ENCODE measurements at regions not wholly inside any gene's neighbourhood (a gene's known extent, or its start where the extent isn't known, plus 50 kb on each side); places are given as distances from the start of the nearest gene placed in this dataset.
"Not testable (repeated sequence)": the region's sequence is repeated elsewhere in the genome, so short reads cannot be mapped to it uniquely, and the experiment has no call there.

DNA sequence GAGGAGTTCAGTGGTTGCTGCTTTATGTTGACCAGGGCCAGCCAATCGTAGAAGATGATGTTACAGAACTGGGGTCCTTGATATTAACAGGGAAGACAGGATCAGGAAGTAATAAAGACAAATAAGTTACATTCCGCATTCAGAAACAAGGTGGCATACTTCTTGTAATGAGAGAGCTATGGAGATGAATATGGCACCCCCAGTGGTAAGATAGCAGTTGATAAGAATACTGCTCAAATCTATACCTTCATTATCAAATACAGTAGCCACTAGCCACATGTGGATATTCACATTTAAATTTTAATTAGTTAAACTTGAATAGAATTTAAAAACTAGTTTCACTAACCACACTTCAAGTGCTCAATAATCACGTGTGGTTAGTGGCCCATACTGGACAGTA, 290.4 kb upstream of the RBMS1 start:
- no peak for DNase-seq (ENCODE audit: low spot score)
- ATAC-seq, result no peak

DNA sequence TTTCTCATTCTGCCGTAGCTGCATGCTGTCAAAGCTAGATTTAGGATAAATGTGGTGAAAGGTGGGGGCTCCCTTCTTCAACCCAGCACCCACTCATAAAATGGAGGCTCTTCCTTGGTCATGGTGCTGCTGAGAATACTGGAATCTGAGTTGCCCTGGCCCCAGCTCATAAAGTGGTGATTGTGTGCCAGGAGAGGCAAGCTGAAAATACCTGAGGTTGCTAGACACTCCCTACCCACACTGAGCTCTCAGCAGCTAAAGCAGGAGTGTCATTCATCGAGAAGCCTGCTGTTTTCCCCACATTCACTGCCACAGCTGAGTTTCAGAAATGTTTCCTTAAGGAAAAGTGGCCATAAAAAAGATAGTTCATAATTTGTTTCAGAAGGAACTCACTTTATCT, 297.1 kb upstream of the RBMS1 start:
- no peak for ATAC-seq
- DNase-seq (ENCODE audit: low spot score), result no peak

DNA sequence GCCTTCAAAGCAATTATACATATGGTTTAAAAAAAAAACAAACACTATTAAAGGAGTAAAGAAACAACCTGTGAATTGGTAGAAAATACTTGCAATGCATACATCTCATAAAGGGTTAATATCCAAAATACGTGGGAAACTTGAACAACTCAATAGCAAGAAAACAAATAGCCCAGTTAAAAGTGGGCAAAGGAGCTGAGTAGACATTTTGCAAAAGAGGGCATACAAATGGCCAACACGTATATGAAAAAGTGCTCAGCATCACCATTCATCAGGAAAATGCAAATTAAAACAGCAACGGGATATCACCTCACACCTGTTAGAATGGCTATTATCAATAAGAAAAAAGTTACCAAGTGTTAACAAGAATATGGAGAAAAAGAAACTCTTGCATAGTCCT, 298.3 kb upstream of the RBMS1 start:
- ATAC-seq, result no peak

DNA sequence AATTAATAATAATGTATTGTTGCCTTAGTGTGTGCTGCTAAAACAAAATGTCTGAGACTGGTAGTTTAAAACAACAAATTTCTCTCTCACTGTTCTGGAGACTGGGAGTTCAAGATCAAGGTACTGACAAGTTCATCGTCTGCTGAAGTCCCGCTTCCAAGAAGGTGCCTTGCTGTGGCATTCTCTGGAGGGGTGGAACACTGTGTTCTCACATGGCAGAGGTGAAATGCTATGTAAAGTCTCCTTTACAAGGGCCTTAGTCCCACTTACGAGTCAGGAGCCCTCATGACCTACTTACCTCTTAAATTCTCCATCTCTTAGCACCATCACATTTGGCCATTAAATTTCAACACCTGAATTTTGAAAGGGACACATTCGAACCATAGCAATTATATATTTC, 299.2 kb upstream of the RBMS1 start:
- ATAC-seq, result no peak
- no peak for DNase-seq (ENCODE audit: low spot score)

More for the DNA sequence above, 298.3 kb upstream of the RBMS1 start:
- DNase-seq (ENCODE audit: low spot score), result no peak

- DNase-seq (ENCODE audit: low spot score), result no peak
- ATAC-seq, result no peak
Observed at GRCh38 chr2:160794926-160795325, 301.3 kb upstream of the RBMS1 start.

GRCh38 chr2:160803881-160804280, 310.3 kb upstream of the RBMS1 start:
- DNase-seq (ENCODE audit: low spot score), result no peak
- no peak for ATAC-seq

DNA sequence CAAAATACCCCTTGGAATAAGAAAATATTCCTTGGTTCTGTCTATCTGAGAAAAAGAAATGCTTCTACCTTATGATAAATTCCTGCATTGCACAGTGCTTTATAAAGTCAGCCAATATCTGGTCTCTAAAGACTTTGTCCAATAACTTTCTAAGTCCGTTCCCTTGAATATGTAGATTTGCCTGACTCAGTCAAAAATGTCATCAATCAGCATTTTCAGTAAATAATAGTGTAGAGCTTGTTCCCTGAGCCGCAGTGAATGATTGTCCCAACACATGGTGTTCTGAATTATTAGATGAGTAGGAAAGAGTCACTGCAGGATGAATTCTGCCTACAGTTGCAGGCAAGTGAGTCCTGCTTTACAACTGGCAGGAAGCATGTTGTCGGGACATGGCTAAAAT, 316.8 kb upstream of the RBMS1 start:
- DNase-seq (ENCODE audit: low spot score), result no peak
- ATAC-seq, result no peak

DNA sequence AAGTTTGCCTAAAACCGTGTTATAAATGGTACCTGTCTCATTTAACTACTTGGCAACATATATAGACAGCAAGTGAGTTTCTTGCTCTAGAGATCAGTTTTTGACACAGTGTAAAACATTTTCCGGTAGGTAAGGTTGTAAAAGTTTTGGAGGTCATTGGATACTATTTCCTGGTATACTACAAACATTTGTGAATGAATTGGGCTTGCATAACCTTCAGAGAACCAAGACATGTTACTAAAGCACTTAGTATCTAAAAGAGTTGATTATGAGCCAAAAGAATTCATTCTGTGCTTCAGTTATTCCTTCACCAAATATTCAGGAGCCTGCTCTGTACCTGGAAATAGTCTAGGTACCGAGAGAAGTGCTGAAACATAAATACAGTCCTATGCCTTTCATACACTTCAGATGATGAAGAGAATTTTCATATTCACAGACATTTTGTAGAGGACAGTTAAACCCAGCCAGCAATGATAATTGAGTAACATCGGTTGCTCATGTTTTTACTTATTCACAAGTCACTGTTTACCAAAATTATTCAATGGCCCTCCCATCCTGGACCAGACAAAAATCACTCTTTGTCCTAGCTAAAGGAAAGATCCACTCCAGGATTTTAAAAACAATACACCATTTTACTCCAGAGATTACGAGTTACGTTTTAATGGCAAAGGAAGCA, 319.4 kb upstream of the RBMS1 start:
- DNase-seq (ENCODE audit: low spot score), result no peak
- no peak for ATAC-seq

DNA sequence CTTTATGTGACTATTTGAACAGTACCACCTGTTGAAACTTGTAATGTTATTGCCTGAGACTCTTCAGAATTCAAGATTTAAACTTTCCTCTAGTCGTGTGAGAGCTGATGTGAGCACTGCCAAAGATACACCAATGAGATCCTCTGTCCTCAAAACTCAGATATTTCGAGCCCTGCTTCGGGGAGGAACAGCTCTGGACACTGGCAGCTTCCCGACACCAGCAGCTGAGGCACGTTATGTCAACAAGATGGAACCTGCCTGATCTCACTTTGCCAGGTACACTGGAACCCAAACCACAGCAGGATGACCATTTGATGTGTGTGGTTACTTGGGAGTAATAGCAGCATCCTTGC, 319.9 kb upstream of the RBMS1 start:
- no peak for ATAC-seq
- no peak for DNase-seq (ENCODE audit: low spot score)

DNA sequence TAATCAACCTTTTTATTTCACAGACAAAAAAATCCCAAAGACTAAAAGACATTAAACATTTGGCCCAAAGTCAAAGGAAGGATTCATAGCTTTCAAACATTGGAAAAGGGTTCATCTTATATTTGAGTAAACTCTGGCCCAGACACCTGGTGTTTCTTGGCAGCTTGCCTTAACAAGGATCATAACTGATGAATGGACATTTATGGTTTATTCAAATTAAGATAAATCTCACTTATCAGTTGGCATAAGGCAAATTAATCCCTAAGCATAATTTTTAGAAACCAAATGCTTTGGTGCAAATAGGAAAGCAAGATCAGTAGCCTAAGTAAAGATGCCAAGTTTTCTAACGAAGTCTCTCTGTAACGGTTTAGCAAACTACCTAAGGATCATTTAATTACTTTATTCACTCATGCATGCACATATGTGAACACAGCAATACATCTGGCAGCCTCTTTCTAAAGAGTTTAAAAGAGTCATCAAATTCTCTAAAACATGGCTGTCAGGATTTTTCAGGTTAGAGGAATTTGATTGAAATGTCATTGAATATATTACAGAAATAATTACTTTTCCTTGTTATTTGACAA, 323.4 kb upstream of the RBMS1 start:
- DNase-seq (ENCODE audit: low spot score), result no peak

DNA sequence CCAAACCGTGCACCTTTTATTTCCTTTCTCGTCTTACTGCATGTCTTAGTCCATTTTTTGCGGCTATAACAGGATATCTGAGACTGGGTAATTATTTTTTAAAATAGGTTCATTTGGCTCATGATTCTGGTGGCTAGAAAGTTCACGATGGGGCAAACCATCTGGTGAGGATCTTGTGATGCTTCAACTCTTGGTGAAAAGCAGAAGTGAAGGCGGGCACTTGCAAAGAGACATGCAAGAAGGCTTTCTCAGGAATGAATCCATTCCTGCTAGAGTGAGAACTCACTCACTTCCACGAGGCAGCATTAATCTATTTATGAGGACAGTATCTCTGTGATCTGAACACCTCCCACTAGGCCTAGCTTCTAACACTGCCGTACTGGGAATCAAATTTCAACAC, 327.1 kb upstream of the RBMS1 start:
- DNase-seq (ENCODE audit: low spot score), result no peak
- ATAC-seq, result no peak

More for the DNA sequence above, 323.4 kb upstream of the RBMS1 start:
- no peak for ATAC-seq

- ATAC-seq (no peak), DNase-seq (ENCODE audit: low spot score) (no peak)
Observed at GRCh38 chr2:160822006-160822405, 328.4 kb upstream of the RBMS1 start.

- ATAC-seq (no peak), DNase-seq (ENCODE audit: low spot score) (no peak)
Observed at GRCh38 chr2:160825433-160825832, 331.8 kb upstream of the RBMS1 start.

DNA sequence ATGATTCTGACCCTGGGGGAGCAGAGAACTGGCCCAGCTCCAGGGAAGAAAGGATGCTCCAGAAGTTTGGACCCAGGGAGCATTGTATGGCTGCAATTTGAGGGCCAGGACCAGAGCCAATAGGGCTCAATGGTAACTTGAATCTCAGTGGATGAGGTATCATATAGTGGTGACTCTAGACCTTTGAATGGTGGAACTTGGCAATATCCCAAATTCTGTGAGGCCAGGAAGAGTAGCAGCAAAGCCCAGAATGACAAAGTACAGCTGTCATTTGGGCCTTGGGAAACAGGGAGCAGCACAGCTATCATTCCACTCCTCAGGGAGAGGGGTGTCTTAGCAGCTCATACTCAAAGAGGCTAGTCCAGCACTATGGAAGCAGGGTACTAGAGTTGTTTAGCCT, 332.9 kb upstream of the RBMS1 start:
- DNase-seq (ENCODE audit: low spot score) (no peak), ATAC-seq (no peak)

DNA sequence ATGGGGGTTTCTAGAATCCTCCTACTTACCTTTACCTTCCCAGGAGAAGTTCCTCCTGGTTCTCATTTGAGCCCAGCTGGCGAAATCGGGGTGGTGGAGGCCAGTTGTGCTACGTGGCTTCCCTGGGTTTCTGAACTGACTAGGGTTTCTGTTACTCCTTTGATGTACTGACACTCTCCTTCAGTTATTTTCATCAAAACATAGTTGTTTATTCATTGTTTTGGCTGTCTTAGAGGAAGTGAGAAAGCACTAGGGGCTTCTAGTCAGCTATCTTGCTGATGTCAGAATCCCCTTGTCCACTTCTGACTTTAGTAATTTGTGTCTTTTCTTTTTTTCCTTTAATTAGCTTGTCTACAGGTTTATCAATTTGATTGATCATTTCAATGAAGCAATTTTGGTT, 332.2 kb upstream of the TANK start:
- ATAC-seq, result no peak
- DNase-seq (ENCODE audit: low spot score), result no peak

DNA sequence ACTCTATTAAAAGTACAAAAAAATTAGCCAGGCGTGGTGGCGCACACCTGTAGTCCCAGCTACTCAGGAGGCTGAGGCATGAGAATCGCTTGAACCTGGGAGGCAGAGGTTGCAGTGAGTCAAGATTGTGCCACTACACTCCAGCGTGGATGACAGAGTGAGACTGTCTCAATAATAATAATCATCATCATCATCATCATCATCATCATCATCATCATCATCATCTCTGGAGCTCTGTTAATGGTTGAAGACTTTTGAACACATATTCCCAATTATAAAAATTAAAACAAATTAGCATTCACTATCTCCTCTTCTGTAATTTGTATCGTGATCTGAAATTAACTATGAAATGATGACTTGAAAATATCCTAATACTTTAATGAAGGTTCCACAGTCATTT, 327.8 kb upstream of the TANK start:
- DNase-seq (ENCODE audit: low spot score), result not testable (repeated sequence)

DNA sequence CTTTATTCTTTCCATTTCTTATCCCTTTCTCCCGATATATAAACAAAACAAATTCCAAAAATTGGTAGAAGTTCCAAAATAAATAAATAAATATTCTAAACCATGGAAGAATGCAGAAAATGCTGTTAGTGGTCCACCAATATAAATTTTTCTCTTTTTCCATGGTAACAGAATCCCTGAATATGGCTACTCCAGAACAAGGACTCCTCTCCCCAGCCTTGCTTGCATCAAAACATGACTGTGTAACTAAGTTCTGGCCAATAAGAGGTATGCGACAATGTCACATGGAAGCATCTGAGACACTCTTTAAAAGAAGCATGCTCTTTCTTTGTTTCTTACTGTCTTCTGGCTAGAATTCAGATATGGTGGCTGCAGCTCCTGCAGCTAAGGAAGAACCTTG, 325.1 kb upstream of the TANK start:
- ATAC-seq, result no peak
- no peak for DNase-seq (ENCODE audit: low spot score)

More for the DNA sequence above, 327.8 kb upstream of the TANK start:
- not testable (repeated sequence) for ATAC-seq

DNA sequence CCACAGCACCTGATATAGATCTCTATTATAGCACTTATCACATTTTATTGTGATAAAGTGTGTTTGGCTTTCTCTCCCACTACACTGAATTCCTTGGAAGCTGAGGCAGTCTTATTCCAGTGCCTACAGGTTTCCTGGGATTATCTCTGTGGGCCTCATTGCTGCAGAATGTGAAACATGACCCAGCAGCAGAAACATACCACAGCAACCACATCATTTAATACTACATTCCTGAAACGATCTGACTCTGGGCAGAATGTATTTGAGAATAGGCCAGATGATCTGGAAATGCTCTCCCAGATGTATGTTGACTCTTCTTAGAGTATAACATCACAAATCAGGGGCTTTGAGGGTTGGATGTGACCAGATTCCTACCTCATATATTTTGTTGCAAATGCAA, 323.5 kb upstream of the TANK start:
- DNase-seq (ENCODE audit: low spot score) (no peak), ATAC-seq (no peak)

DNA sequence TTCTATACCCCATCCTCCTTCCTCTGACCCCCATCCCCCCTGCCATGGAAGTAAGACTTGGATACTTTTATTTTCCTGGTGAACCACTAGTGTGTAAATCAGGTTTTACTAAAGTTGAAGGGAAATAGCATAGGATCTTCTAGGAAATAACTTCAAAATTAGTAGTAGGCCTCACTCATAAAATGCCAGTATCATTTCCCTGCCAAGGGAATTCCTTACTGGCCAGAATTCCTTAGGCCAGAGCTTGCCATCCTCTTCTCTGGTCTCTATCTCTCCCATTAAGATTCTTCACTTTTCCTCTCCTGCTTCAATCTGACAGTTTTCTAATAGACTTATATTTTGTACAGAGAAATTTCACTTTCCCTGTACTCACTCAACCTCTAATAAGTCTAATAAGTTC, 322.8 kb upstream of the TANK start:
- DNase-seq (ENCODE audit: low spot score), result no peak
- ATAC-seq, result no peak

GRCh38 chr2:160838147-160838546, 322.1 kb upstream of the TANK start:
- DNase-seq (ENCODE audit: low spot score) (no peak), ATAC-seq (no peak)

GRCh38 chr2:160838691-160839090, 321.5 kb upstream of the TANK start:
- ATAC-seq (no peak), DNase-seq (ENCODE audit: low spot score) (no peak)

DNA sequence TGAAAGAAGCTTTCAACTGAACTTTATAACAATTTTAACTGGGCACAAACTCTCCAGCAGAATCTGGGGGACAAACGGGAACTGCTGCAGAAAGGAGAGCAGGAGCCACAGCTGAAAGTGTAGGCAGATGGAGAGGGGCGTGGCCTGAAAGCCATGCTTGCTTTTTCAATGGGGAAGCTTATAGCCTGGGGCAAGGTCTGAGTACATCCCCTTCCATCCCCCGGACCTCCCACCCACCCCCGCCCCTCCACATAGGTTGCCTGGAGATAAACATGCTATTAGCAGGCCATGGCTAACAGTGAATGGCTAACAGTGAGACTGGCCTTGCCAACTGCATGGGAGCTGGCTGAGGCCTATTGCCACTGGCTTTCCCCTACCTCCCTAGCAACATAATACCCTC, 317.9 kb upstream of the TANK start:
- DNase-seq (ENCODE audit: low spot score), result no peak
- ATAC-seq, result no peak

DNA sequence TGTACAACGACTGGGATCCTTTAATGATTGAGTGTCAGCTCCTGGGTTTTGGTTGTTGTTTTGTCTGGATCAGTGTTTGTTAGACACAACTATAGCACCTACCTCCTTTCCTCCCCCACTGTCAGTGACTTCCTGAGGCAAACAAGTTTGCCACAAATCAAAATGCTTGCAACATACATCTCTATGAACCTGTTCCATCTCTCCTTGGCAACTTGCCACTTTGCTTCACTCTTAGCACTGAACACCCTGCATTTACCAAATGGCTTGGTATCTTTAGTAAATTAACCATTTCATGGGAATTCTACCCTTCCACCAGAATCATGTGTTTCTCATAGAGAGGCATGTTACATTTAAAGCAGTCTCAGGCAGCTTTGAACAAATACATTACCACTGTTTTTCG, 301.1 kb upstream of the TANK start:
- ATAC-seq, result no peak
- DNase-seq (ENCODE audit: low spot score), result no peak
